ENCODE measurements at regions not wholly inside any gene's neighbourhood (a gene's known extent, or its start where the extent isn't known, plus 50 kb on each side); places are given as distances from the start of the nearest gene placed in this dataset.

GRCh38 chr12:28828318-28828717, 320.8 kb upstream of the FAR2 start:
- no peak overlapping the region for H3K27ac ChIP-seq (replicated peaks)
- TF ChIP-seq GABPA (IDR thresholded peaks at IDR 0.05; ENCODE audit: low read depth) (no peak), POLR2AphosphoS5 (IDR thresholded peaks at IDR 0.05; ENCODE audit: low read depth) (no peak), SPI1 (IDR thresholded peaks at IDR 0.05; ENCODE audit: borderline replicate concordance, low read depth) (no peak)
- TF ChIP-seq, protein P1, sequence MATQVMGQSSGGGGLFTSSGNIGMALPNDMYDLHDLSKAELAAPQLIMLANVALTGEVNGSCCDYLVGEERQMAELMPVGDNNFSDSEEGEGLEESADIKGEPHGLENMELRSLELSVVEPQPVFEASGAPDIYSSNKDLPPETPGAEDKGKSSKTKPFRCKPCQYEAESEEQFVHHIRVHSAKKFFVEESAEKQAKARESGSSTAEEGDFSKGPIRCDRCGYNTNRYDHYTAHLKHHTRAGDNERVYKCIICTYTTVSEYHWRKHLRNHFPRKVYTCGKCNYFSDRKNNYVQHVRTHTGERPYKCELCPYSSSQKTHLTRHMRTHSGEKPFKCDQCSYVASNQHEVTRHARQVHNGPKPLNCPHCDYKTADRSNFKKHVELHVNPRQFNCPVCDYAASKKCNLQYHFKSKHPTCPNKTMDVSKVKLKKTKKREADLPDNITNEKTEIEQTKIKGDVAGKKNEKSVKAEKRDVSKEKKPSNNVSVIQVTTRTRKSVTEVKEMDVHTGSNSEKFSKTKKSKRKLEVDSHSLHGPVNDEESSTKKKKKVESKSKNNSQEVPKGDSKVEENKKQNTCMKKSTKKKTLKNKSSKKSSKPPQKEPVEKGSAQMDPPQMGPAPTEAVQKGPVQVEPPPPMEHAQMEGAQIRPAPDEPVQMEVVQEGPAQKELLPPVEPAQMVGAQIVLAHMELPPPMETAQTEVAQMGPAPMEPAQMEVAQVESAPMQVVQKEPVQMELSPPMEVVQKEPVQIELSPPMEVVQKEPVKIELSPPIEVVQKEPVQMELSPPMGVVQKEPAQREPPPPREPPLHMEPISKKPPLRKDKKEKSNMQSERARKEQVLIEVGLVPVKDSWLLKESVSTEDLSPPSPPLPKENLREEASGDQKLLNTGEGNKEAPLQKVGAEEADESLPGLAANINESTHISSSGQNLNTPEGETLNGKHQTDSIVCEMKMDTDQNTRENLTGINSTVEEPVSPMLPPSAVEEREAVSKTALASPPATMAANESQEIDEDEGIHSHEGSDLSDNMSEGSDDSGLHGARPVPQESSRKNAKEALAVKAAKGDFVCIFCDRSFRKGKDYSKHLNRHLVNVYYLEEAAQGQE (IDR thresholded peaks at IDR 0.05; ENCODE audit: insufficient replicate concordance, low read depth): no peak
- TF ChIP-seq, protein P2, sequence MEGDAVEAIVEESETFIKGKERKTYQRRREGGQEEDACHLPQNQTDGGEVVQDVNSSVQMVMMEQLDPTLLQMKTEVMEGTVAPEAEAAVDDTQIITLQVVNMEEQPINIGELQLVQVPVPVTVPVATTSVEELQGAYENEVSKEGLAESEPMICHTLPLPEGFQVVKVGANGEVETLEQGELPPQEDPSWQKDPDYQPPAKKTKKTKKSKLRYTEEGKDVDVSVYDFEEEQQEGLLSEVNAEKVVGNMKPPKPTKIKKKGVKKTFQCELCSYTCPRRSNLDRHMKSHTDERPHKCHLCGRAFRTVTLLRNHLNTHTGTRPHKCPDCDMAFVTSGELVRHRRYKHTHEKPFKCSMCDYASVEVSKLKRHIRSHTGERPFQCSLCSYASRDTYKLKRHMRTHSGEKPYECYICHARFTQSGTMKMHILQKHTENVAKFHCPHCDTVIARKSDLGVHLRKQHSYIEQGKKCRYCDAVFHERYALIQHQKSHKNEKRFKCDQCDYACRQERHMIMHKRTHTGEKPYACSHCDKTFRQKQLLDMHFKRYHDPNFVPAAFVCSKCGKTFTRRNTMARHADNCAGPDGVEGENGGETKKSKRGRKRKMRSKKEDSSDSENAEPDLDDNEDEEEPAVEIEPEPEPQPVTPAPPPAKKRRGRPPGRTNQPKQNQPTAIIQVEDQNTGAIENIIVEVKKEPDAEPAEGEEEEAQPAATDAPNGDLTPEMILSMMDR (IDR thresholded peaks at IDR 0.05; ENCODE audit: insufficient read depth, low read length): no peak

GRCh38 chr12:28830491-28830890, 318.6 kb upstream of the FAR2 start:
- Histone ChIP-seq H3K4me3 (replicated peaks; ENCODE audit: insufficient read depth, low read length) (no peak overlapping the region), H3K27ac (replicated peaks) (no peak overlapping the region), H3K27me3 (ENCODE audit: insufficient read depth, poor library complexity, severe bottlenecking) (no peaks in the 10 kb centered on the region)
- TF ChIP-seq SPI1 (IDR thresholded peaks at IDR 0.05; ENCODE audit: borderline replicate concordance, low read depth): no peak
- TF ChIP-seq GABPA (IDR thresholded peaks at IDR 0.05; ENCODE audit: low read depth): no peak
- TF ChIP-seq, protein P2 (IDR thresholded peaks at IDR 0.05; ENCODE audit: insufficient read depth, low read length): no peak
- TF ChIP-seq, protein P1 (IDR thresholded peaks at IDR 0.05; ENCODE audit: insufficient replicate concordance, low read depth): no peak
- TF ChIP-seq POLR2AphosphoS5 (IDR thresholded peaks at IDR 0.05; ENCODE audit: low read depth): no peak
- DNase-seq (ENCODE audit: low read depth in 1 of 2, low spot score in 1 of 2): no peak

More at GRCh38 chr12:28828318-28828717, 320.8 kb upstream of the FAR2 start:
- Histone ChIP-seq H3K27me3 (ENCODE audit: insufficient read depth, poor library complexity, severe bottlenecking) (no peaks in the 10 kb centered on the region), H3K4me3 (replicated peaks; ENCODE audit: insufficient read depth, low read length) (no peak overlapping the region)
- DNase-seq (ENCODE audit: low read depth in 1 of 2, low spot score in 1 of 2): no peak

GRCh38 chr12:28844718-28845117, 304.4 kb upstream of the FAR2 start:
- no peak for TF ChIP-seq GABPA (IDR thresholded peaks at IDR 0.05; ENCODE audit: low read depth)
- TF ChIP-seq, protein P1 (IDR thresholded peaks at IDR 0.05; ENCODE audit: insufficient replicate concordance, low read depth): no peak
- TF ChIP-seq, protein P2 (IDR thresholded peaks at IDR 0.05; ENCODE audit: insufficient read depth, low read length): no peak
- TF ChIP-seq SPI1 (IDR thresholded peaks at IDR 0.05; ENCODE audit: borderline replicate concordance, low read depth): no peak
- TF ChIP-seq POLR2AphosphoS5 (IDR thresholded peaks at IDR 0.05; ENCODE audit: low read depth): no peak

More at GRCh38 chr12:28844718-28845117, 304.4 kb upstream of the FAR2 start:
- no peaks in the 10 kb centered on the region for H3K27me3 ChIP-seq (ENCODE audit: insufficient read depth, poor library complexity, severe bottlenecking)
- H3K27ac ChIP-seq (replicated peaks): no peak overlapping the region
- DNase-seq (ENCODE audit: low read depth in 1 of 2, low spot score in 1 of 2): no peak
- no peak overlapping the region for H3K4me3 ChIP-seq (replicated peaks; ENCODE audit: insufficient read depth, low read length)

Measured in HL-60 (cell line).